HEK293 (cell line): ENCODE measurements at regions not wholly inside any gene's neighbourhood (a gene's known extent, or its start where the extent isn't known, plus 50 kb on each side); places are given as distances from the start of the nearest gene placed in this dataset.

Experiments
- CTCF ChIA-PET: fragments of 350-600 bp; formaldehyde crosslinking; extraction: SDS; loops from one replicate; lab custom pipeline; 2021; ENCODE audit warnings: antibody characterized with exemption; lab: Yijun Ruan, JAX
- POLR2A ChIA-PET: fragments of 300-600 bp; formaldehyde crosslinking; extraction: SDS; loops from one replicate; lab custom pipeline; 2020; ENCODE audit warnings: antibody characterized with exemption, inconsistent platforms; lab: Yijun Ruan, JAX
- H3K27ac ChIP-seq: fragments of 200-500 bp; sonication (Bioruptor generic); 2 replicates; pipeline ENCODE4 v1.5.1; 2014; ENCODE audit warnings: low read depth, low read length, control low read depth, inconsistent platforms; ENCODE audit errors: extremely low read depth
- H3K36me3 ChIP-seq, 2 experiments: fragments of 200-500 bp in 1 of 2; sonication (Bioruptor generic) in 1 of 2; 1 replicate in 1 of 2; 2 replicates in 1 of 2; pipeline ENCODE4 v1.5.1; 2014 to 2017; ENCODE audit warnings: inconsistent platforms in 2 of 2, low read length in 2 of 2; ENCODE audit not compliant: control insufficient read depth in 2 of 2, insufficient read depth in 1 of 2
- H3K4me1 ChIP-seq: fragments of 200-500 bp; sonication (Bioruptor generic); 2 replicates; pipeline ENCODE4 v1.5.1; 2014; ENCODE audit warnings: mild to moderate bottlenecking, low read length, inconsistent platforms; ENCODE audit not compliant: control insufficient read depth, insufficient read depth
- H3K4me3 ChIP-seq: 2 replicates; pipeline ENCODE4 v1.5.1; 2011; ENCODE audit warnings: low read depth, mild to moderate bottlenecking, control low read depth, low read length, moderate library complexity
- H3K9me3 ChIP-seq: fragments of 200-500 bp; sonication (Bioruptor generic); 2 replicates; pipeline ENCODE4 v1.5.1; 2014; ENCODE audit warnings: low read depth, low read length, inconsistent platforms; ENCODE audit not compliant: control insufficient read depth, insufficient read depth
- HOXD13 ChIP-seq: sonication (generic); formaldehyde crosslinking; IDR thresholded peaks from 2 replicates; pipeline ENCODE4 v1.8.0; 2022; ENCODE audit warnings: missing genetic modification reagents, borderline replicate concordance
- KLF17 ChIP-seq: fragments of 450-650 bp; formaldehyde crosslinking; IDR thresholded peaks from 2 replicates; pipeline ENCODE4 v1.5.1; 2016; ENCODE audit warnings: missing biosample characterization, missing genetic modification characterization
- OVOL3 ChIP-seq: fragments of 450-650 bp; formaldehyde crosslinking; IDR thresholded peaks from 2 replicates; pipeline ENCODE4 v1.5.1; 2016; ENCODE audit warnings: missing biosample characterization, missing genetic modification characterization
- PATZ1 ChIP-seq: fragments of 450-650 bp; formaldehyde crosslinking; IDR thresholded peaks from 2 replicates; pipeline ENCODE4 v1.5.1; 2016; ENCODE audit warnings: missing biosample characterization, missing genetic modification characterization
- ZNF2 ChIP-seq: fragments of 450-650 bp; formaldehyde crosslinking; IDR thresholded peaks from 2 replicates; pipeline ENCODE4 v1.5.1; 2016; ENCODE audit warnings: missing biosample characterization, missing genetic modification characterization
- ZNF23 ChIP-seq: fragments of 450-650 bp; formaldehyde crosslinking; IDR thresholded peaks from 2 replicates; pipeline ENCODE4 v1.5.1; 2016; ENCODE audit warnings: missing biosample characterization, missing genetic modification characterization, borderline replicate concordance
- ZNF302 ChIP-seq: fragments of 450-650 bp; formaldehyde crosslinking; IDR thresholded peaks from 2 replicates; pipeline ENCODE4 v1.5.1; 2016; ENCODE audit warnings: missing biosample characterization, missing genetic modification characterization, low read depth
- ZSCAN16 ChIP-seq: fragments of 450-650 bp; formaldehyde crosslinking; IDR thresholded peaks from 2 replicates; pipeline ENCODE4 v1.5.1; 2016; ENCODE audit warnings: missing biosample characterization, missing genetic modification characterization
- TF ChIP-seq, protein P1 (sequence below): fragments of 450-650 bp; formaldehyde crosslinking; conservative IDR thresholded peaks from 2 replicates; pipeline ENCODE4 v1.5.1; 2016; ENCODE audit warnings: low read depth, missing biosample characterization, missing genetic modification characterization
- TF ChIP-seq, protein P2 (sequence below): fragments of 450-650 bp; formaldehyde crosslinking; IDR thresholded peaks from 2 replicates; pipeline ENCODE4 v1.5.1; 2016; ENCODE audit warnings: missing biosample characterization, missing genetic modification characterization

DNA sequence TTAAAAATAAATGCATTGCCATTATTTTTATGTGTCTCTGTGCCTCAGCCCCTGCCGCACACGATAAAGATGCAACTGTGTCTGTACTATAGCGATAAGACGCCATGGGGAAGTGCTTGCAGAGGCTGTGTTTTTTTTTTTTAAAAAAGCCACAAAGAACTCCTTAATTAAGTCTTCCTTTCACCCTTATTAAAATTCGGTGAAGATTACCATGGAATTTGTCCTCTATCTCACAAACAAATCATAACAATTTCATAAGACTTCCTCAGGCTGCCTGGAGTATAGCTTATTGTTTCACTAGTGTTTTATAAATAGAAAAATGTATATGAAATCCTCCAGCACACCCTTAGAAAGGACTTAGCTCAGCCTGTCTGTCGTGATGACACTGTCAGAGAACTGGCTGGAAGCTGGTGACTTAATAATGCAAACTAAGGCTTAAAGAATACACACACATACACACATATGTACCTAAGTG is 374.8 kb upstream of the SLCO3A1 start (continued):
- TF ChIP-seq KLF17 (tag by site-specific recombination) (no peak), ZNF23 (tag by site-specific recombination) (no peak), ZNF302 (tag by site-specific recombination) (no peak), ZNF2 (tag by site-specific recombination) (no peak), OVOL3 (tag by site-specific recombination) (no peak), ZSCAN16 (no peak), HOXD13 (CRISPR knock-in tag) (no peak)

GRCh38 chr15:91480426-91480825 is 373.1 kb upstream of the SLCO3A1 start:
- ChIA-PET CTCF (no interaction called here), POLR2A (no interaction called here)
- Histone ChIP-seq H3K4me1 (no peaks in the 10 kb centered on the region), H3K27ac (no peak overlapping the region), H3K9me3 (no peaks in the 10 kb centered on the region), H3K4me3 (no peak overlapping the region), H3K36me3 (no peaks in the 10 kb centered on the region)
- TF ChIP-seq PATZ1 (tag by site-specific recombination) = no peak

- CTCF ChIA-PET = no interaction called here
- Histone ChIP-seq H3K9me3 (no peaks in the 10 kb centered on the region), H3K36me3 (no peaks in the 10 kb centered on the region), H3K4me1 (no peaks in the 10 kb centered on the region), H3K4me3 (no peak overlapping the region), H3K27ac (no peak overlapping the region)
- TF ChIP-seq, protein P1, sequence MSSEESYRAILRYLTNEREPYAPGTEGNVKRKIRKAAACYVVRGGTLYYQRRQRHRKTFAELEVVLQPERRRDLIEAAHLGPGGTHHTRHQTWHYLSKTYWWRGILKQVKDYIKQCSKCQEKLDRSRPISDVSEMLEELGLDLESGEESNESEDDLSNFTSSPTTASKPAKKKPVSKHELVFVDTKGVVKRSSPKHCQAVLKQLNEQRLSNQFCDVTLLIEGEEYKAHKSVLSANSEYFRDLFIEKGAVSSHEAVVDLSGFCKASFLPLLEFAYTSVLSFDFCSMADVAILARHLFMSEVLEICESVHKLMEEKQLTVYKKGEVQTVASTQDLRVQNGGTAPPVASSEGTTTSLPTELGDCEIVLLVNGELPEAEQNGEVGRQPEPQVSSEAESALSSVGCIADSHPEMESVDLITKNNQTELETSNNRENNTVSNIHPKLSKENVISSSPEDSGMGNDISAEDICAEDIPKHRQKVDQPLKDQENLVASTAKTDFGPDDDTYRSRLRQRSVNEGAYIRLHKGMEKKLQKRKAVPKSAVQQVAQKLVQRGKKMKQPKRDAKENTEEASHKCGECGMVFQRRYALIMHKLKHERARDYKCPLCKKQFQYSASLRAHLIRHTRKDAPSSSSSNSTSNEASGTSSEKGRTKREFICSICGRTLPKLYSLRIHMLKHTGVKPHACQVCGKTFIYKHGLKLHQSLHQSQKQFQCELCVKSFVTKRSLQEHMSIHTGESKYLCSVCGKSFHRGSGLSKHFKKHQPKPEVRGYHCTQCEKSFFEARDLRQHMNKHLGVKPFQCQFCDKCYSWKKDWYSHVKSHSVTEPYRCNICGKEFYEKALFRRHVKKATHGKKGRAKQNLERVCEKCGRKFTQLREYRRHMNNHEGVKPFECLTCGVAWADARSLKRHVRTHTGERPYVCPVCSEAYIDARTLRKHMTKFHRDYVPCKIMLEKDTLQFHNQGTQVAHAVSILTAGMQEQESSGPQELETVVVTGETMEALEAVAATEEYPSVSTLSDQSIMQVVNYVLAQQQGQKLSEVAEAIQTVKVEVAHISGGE (tag by site-specific recombination) = no peak
- TF ChIP-seq, protein P2, sequence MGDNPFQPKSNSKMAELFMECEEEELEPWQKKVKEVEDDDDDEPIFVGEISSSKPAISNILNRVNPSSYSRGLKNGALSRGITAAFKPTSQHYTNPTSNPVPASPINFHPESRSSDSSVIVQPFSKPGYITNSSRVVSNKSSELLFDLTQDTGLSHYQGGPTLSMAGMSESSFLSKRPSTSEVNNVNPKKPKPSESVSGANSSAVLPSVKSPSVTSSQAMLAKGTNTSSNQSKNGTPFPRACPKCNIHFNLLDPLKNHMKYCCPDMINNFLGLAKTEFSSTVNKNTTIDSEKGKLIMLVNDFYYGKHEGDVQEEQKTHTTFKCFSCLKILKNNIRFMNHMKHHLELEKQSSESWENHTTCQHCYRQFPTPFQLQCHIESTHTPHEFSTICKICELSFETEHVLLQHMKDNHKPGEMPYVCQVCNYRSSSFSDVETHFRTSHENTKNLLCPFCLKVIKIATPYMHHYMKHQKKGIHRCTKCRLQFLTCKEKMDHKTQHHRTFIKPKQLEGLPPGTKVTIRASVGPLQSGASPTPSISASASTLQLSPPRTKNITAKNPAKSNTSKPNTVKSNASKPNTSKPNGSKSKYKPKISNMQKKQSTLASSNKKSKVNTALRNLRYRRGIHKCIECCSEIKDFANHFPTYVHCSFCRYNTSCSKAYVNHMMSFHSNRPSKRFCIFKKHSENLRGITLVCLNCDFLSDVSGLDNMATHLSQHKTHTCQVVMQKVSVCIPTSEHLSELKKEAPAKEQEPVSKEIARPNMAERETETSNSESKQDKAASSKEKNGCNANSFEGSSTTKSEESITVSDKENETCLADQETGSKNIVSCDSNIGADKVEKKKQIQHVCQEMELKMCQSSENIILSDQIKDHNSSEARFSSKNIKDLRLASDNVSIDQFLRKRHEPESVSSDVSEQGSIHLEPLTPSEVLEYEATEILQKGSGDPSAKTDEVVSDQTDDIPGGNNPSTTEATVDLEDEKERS (tag by site-specific recombination) = no peak
- POLR2A ChIA-PET = no interaction called here
Measured at GRCh38 chr15:91482799-91483198, 370.7 kb upstream of the SLCO3A1 start.
